HS-27A (cell line): ENCODE measurements at regions not wholly inside any gene's neighbourhood (a gene's known extent, or its start where the extent isn't known, plus 50 kb on each side); places are given as distances from the start of the nearest gene placed in this dataset.
"Not testable (repeated sequence)": the region's sequence is repeated elsewhere in the genome, so short reads cannot be mapped to it uniquely, and the experiment has no call there.

Experiments
- DNase-seq: peaks from one replicate; pipeline ENCODE4 v3.0.0-alpha.2; 2012; ENCODE audit warnings: low read depth, missing footprints

- peak; percentile 22 for DNase-seq
These were observed 166.6 kb downstream of the DKK2 start for GRCh38 chr4:106869551-106869950.

- peak; percentile 91 for DNase-seq
These were observed 167.6 kb downstream of the DKK2 start for GRCh38 chr4:106868381-106869035.

GRCh38 chr4:106864231-106864630 lies 171.9 kb downstream of the DKK2 start:
- DNase-seq: peak; percentile 42

GRCh38 chr4:106854569-106855351 lies 181.4 kb downstream of the DKK2 start:
- no peak for DNase-seq

GRCh38 chr4:106852426-106852825 lies 183.7 kb downstream of the DKK2 start:
- DNase-seq: no peak

- DNase-seq: no peak
These were observed 184.4 kb downstream of the DKK2 start for GRCh38 chr4:106851726-106852125.

- no peak for DNase-seq
These were observed 185.4 kb downstream of the DKK2 start for GRCh38 chr4:106850691-106851090.

- DNase-seq: no peak
These were observed 200.2 kb downstream of the DKK2 start for GRCh38 chr4:106835919-106836318.

- no peak for DNase-seq
These were observed 205.2 kb downstream of the DKK2 start for GRCh38 chr4:106830879-106831278.

- no peak for DNase-seq
These were observed 217.3 kb downstream of the DKK2 start for GRCh38 chr4:106818764-106819163.

GRCh38 chr4:106816496-106816895 lies 219.6 kb downstream of the DKK2 start:
- peak; percentile 62 for DNase-seq

GRCh38 chr4:106810122-106810521 lies 226.0 kb downstream of the DKK2 start:
- no peak for DNase-seq

- DNase-seq: no peak
These were observed 227.0 kb downstream of the DKK2 start for GRCh38 chr4:106809076-106809475.

GRCh38 chr4:106806158-106806797 lies 229.8 kb downstream of the DKK2 start:
- no peak for DNase-seq

- peak; percentile 59 for DNase-seq
These were observed 233.0 kb downstream of the DKK2 start for GRCh38 chr4:106803083-106803482.

- DNase-seq: no peak
These were observed 234.7 kb downstream of the DKK2 start for GRCh38 chr4:106801386-106801785.

GRCh38 chr4:106796876-106797275 lies 239.2 kb downstream of the DKK2 start:
- no peak for DNase-seq

- DNase-seq: no peak
These were observed 240.8 kb downstream of the DKK2 start for GRCh38 chr4:106795326-106795725.

GRCh38 chr4:106793933-106794332 lies 242.2 kb downstream of the DKK2 start:
- DNase-seq: no peak

GRCh38 chr4:106775636-106776035 lies 260.5 kb downstream of the DKK2 start:
- DNase-seq: no peak

GRCh38 chr4:106774055-106774454 lies 262.1 kb downstream of the DKK2 start:
- DNase-seq: not testable (repeated sequence)

- DNase-seq: no peak
These were observed 262.8 kb downstream of the DKK2 start for GRCh38 chr4:106773076-106773905.
